NCI-H345 treated with DMSO at 0.1 percent for 48 hours (cell line): ENCODE measurements at regions not wholly inside any gene's neighbourhood (a gene's known extent, or its start where the extent isn't known, plus 50 kb on each side); places are given as distances from the start of the nearest gene placed in this dataset.
"Not testable (repeated sequence)": the region's sequence is repeated elsewhere in the genome, so short reads cannot be mapped to it uniquely, and the experiment has no call there.

ENCODE experiments used
- DNase-seq: peaks from one replicate; lab custom pipeline; 2025; ENCODE audit not compliant: unreplicated experiment; lab: John Stamatoyannopoulos, UW

GRCh38 chr2:176790468-176790867, 422.1 kb upstream of the HNRNPA3 start:
- no peak for DNase-seq

DNA sequence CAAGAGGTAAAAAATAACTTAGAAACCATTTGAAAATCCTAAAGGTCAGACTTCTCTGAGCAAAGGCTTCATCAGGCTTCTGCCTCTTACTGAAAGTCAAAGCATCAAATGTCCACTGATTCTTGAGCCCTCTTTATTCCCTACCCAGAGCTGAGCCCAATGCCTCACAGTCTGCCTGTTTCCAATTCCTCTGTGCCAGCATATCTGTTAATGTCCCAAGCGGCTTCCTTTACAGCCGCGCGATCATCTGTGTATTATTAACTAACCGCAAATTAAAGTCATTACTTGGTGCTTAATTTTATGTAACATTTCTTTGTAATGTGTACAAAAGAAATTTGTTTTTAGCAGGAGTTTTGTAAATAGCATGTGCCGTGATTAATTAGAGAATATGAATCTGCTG, 418.8 kb upstream of the HNRNPA3 start:
- no peak for DNase-seq

- no peak for DNase-seq
Observed at GRCh38 chr2:176794392-176794791, 418.2 kb upstream of the HNRNPA3 start.

- DNase-seq: no peak
Observed at GRCh38 chr2:176795823-176796222, 416.8 kb upstream of the HNRNPA3 start.

DNA sequence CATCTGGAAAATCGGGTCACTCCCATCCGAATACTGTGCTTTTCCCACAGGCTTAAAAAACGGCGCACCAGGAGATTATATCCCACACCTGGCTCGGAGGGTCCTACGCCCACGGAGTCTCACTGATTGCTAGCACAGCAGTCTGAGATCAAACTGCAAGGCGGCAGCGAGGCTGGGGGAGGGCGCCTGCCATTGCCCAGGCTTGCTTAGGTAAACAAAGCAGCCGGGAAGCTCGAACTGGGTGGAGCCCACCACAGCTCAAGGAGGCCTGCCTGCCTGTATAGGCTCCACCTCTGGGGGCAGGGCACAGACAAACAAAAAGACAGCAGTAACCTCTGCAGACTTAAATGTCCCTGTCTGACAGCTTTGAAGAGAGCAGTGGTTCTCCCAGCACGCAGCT, 415.9 kb upstream of the HNRNPA3 start:
- not testable (repeated sequence) for DNase-seq

GRCh38 chr2:176804392-176804791, 408.2 kb upstream of the HNRNPA3 start:
- no peak for DNase-seq

DNA sequence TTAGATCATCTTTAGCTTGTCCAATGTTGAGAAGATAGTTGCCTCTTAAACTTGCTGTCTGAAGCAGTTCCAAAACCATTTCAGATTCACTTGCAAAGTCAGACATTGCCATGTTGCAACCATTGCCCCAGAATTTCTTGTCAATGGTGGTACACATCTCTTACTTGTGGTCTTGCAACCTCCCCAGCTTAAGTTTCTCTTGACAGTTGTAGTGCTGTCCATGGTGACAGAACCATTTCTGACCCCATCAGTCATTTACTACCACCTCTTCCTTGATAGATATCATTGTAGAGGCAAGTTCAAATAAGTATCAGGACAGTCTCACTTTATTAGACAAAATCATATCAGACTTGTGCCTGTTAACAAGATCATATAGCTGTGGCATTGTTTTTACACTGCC, 407.2 kb upstream of the HNRNPA3 start:
- no peak for DNase-seq

DNA sequence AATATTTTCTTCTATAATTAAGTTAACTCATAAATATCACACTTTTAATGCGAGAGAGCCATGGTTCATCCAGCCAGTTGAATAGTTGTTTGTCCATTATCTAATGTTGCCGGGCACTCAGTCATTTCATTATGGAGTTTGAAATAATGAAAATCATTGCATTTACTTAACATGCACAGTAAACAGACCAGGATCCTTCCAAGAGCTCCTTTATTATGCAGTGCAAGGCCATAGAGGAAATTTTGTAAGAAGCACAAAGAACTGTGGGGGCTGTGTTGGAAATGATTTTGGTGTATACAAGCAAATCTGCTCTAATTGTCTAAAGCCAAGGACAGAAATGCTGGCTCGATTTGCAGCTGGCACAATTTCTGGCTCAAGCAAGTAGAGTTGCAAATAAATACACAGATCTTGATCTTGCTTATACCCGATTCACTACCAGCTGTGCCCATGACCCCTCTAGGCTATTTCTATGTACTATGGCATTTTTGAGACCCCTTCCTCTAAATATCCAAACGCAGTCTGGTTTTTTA, 400.3 kb upstream of the HNRNPA3 start:
- DNase-seq: peak; percentile 44

GRCh38 chr2:176813156-176813555, 399.4 kb upstream of the HNRNPA3 start:
- DNase-seq: no peak

- no peak for DNase-seq
Observed at GRCh38 chr2:176813621-176814049, 399.0 kb upstream of the HNRNPA3 start.

- no peak for DNase-seq
Observed at GRCh38 chr2:176814274-176814673, 398.3 kb upstream of the HNRNPA3 start.

- peak; percentile 45 for DNase-seq
Observed at GRCh38 chr2:176814740-176815367, 397.7 kb upstream of the HNRNPA3 start.

- DNase-seq: no peak
Observed at GRCh38 chr2:176817061-176817565, 395.5 kb upstream of the HNRNPA3 start.

DNA sequence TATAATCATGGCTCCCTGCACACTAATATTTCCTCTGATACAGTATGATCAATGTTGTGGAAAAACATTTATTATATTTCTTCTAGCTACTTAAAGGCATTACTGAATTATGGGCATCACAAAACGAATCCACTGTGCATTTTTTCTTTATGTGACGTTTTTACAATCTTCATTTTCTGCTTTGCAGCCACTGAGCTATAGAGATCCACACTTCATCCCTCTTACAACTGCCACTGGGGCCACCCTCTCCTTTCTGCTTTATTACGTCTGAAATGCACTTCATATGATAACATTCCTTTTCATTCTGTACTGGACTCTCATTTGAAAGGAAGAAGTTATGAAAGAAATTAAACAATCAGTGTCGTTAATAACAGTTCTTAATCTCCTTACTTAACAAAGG, 394.5 kb upstream of the HNRNPA3 start:
- DNase-seq: no peak

DNA sequence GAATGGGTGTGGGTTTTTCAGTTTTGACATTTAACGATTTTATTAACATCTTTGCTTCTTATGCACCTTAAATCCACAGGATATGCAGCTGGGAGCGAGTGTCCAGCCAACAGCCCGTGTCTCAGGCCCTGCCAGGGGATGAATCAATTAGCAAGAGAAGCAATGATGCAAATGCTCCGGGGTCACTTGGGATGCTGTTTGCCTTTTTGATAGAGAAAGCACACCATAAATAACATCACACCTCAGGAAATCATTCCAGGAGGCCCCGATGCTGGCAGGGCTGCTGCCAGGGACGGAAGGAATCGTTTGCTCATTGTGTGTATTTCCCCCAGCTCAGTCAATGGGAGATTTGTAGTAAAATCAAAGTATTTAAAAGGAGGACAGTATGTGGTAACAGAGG, 394.0 kb upstream of the HNRNPA3 start:
- DNase-seq: no peak

- no peak for DNase-seq
Observed at GRCh38 chr2:176819306-176819705, 393.3 kb upstream of the HNRNPA3 start.

- no peak for DNase-seq
Observed at GRCh38 chr2:176820371-176820932, 392.1 kb upstream of the HNRNPA3 start.

- DNase-seq: no peak
Observed at GRCh38 chr2:176821350-176821749, 391.2 kb upstream of the HNRNPA3 start.

DNA sequence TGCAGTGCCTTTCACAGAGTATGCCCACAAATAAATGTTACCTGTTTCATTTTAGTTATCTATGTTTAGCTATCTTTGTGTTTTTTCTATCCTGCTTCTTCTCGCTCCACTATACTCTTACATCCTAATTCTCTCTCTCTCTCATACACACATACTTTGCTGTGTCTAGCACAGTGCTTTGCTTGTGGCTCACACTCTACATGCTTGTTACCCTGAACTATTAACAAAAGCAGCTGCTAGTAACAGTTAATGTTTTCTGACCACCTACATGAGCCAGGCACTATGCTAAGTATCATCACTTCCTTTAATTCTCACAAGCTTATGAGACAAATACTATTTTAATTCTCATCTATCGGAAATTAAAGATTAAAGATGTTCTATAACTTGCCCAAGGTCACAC, 390.5 kb upstream of the HNRNPA3 start:
- DNase-seq: no peak

GRCh38 chr2:176826356-176826755, 386.2 kb upstream of the HNRNPA3 start:
- no peak for DNase-seq

DNA sequence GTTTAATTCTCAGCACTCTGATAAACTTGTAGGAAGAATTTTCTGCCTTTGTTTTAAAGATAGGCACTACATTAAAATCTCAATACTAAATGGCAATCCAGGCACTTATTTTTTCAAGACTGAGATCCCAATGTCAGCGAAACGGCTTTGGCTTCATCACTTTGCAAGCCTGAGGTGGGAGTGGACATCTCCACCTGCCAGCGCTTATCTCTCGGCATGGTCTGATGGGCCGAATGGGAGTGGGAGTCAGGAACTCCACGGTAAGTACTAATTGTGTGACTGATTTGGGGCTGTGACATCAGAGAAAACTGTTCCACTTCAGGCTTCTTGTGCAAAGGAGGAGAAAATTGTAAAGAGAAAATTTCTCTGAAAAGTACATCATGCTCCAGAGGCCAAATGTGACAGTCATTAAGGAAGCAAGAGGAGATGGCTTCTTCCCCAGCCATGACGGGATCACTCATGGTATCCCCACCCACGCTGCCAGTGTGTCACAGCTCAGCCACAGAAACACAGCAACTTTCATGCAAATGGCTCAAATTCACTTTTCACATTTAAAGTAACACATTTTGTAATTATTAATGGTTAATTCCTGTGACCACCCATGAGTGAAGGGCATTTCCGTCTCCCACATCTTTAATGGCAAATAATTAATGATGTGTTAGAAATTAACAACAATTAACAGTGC, 385.5 kb upstream of the HNRNPA3 start:
- DNase-seq: no peak

- no peak for DNase-seq
Observed at GRCh38 chr2:176830362-176830761, 382.2 kb upstream of the HNRNPA3 start.
